ENCODE measurements at regions not wholly inside any gene's neighbourhood (a gene's known extent, or its start where the extent isn't known, plus 50 kb on each side); places are given as distances from the start of the nearest gene placed in this dataset.
"Not testable (repeated sequence)": the region's sequence is repeated elsewhere in the genome, so short reads cannot be mapped to it uniquely, and the experiment has no call there.

- Mint-ChIP-seq H3K27ac (no peak overlapping the region), H3K36me3 (no peaks in the 10 kb centered on the region), H3K4me3 (no peak overlapping the region)
These were observed 283.2 kb downstream of the TAF11L14 start for GRCh38 chr5:17917465-17917864.

GRCh38 chr5:17918373-17919104 lies 284.3 kb downstream of the TAF11L14 start:
- Mint-ChIP-seq H3K27me3 (no peaks in the 10 kb centered on the region), H3K27ac (no peak overlapping the region), H3K4me3 (no peak overlapping the region), H3K36me3 (no peaks in the 10 kb centered on the region), H3K4me1 (no peaks in the 10 kb centered on the region), H3K9me3 (peaks cover 8% of the 10 kb centered on the region)
- no peak for DNase-seq

More at GRCh38 chr5:17917465-17917864, 283.2 kb downstream of the TAF11L14 start:
- no peak for DNase-seq
- Mint-ChIP-seq H3K27me3 (no peaks in the 10 kb centered on the region), H3K4me1 (no peaks in the 10 kb centered on the region), H3K9me3 (peaks cover 8% of the 10 kb centered on the region)

DNA sequence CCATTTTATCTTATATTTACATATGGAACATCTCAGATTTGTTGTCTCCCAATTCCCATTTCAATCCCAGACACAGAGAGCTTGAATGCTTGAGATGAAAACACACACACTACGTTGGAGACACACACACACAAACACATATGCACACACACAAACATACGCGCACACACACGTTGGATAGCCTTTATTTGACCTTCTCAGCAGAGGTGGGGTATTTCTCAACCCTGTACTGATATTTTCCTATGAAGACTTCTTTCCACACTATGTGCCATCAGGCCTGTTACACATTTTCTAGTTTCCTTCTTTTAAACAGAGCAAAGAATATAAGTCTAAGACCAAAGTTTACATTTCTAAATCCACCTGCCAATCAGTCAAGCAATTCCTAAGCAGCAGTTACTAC lies 291.0 kb downstream of the TAF11L14 start:
- Mint-ChIP-seq H3K9me3 (peaks cover under 1% of the 10 kb centered on the region), H3K4me3 (no peak overlapping the region), H3K27ac (no peak overlapping the region), H3K4me1 (no peaks in the 10 kb centered on the region), H3K27me3 (no peaks in the 10 kb centered on the region), H3K36me3 (no peaks in the 10 kb centered on the region)
- DNase-seq, result no peak

DNA sequence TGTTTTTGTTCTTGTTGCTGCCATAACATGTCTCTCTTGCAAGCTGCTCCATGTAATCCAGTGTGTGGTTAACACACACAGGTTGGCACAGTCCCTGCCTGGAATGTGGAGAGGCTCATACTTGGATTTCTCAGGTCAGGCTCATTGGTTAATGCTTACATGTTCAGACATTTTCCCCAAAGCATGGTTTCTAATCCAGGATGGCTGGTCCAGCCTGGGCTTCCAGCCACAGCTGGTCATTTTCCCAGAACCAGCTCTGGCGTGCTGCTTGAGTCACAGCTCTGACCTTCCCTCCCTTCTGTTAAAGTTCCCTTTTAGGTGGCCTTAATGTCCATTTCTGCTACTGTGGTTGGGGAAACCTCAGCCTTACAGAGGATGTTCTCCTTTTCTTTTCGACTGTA lies 294.3 kb downstream of the TAF11L14 start:
- Mint-ChIP-seq H3K9me3 (peaks cover 12% of the 10 kb centered on the region), H3K36me3 (no peaks in the 10 kb centered on the region), H3K4me1 (no peaks in the 10 kb centered on the region), H3K27me3 (no peaks in the 10 kb centered on the region), H3K4me3 (no peak overlapping the region), H3K27ac (no peak overlapping the region)
- no peak for DNase-seq

DNA sequence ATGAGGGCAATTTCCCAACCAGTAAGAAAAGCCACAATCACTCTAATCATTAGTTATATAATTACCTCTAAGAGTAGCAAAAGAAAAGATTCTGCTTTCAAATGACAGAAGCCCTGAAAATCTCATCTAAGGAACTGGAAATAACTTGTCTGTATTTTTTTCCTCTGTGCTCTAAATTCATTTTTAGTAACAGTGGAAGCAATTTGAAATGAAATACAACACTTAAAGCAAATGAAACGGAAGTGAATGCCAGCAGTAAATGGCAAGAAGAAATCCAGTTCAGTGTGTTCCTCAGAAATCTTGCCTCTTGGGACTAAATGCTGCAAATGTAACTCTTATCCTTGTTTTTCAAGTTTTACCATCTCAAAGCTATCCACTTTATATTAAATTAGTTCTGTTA lies 294.9 kb downstream of the TAF11L14 start:
- Mint-ChIP-seq H3K36me3 (no peaks in the 10 kb centered on the region), H3K4me3 (no peak overlapping the region), H3K4me1 (no peaks in the 10 kb centered on the region), H3K27me3 (no peaks in the 10 kb centered on the region), H3K9me3 (peaks cover 17% of the 10 kb centered on the region), H3K27ac (no peak overlapping the region)
- DNase-seq, result no peak

DNA sequence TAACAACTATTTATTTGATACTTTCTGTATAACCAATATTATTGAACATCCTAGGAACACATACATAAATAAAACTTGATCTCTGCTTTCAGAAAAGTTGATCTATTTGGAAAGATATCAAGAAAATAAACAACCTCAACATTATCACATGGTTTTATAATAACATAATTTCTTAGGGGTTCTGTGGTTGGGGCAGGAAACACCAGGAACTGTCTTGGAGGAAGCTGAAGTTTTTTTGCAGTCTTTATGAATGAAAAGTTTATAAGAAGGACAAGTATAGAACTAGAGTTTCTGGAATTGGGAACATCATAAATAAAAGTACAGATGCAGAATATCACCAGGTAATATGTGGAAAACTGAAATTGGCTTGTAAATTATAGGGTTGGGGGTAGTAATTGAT lies 296.1 kb downstream of the TAF11L14 start:
- H3K4me3 Mint-ChIP-seq, result no peak overlapping the region
- no peaks in the 10 kb centered on the region for H3K4me1 Mint-ChIP-seq
- no peak for DNase-seq
- no peak overlapping the region for H3K27ac Mint-ChIP-seq
- no peaks in the 10 kb centered on the region for H3K27me3 Mint-ChIP-seq
- H3K9me3 Mint-ChIP-seq, result peaks cover 23% of the 10 kb centered on the region
- H3K36me3 Mint-ChIP-seq, result no peaks in the 10 kb centered on the region

GRCh38 chr5:17944046-17944445 lies 309.8 kb downstream of the TAF11L14 start:
- no peaks in the 10 kb centered on the region for H3K27me3 Mint-ChIP-seq
- no peak overlapping the region for H3K4me3 Mint-ChIP-seq

GRCh38 chr5:17947029-17947428 lies 312.8 kb downstream of the TAF11L14 start:
- no peaks in the 10 kb centered on the region for H3K4me1 Mint-ChIP-seq
- no peaks in the 10 kb centered on the region for H3K36me3 Mint-ChIP-seq
- no peak for DNase-seq
- no peak overlapping the region for H3K27ac Mint-ChIP-seq
- no peak overlapping the region for H3K4me3 Mint-ChIP-seq
- peaks cover 4% of the 10 kb centered on the region for H3K27me3 Mint-ChIP-seq
- peaks cover 16% of the 10 kb centered on the region for H3K9me3 Mint-ChIP-seq

More at GRCh38 chr5:17944046-17944445, 309.8 kb downstream of the TAF11L14 start:
- Mint-ChIP-seq H3K9me3 (peaks cover 4% of the 10 kb centered on the region), H3K27ac (no peak overlapping the region), H3K4me1 (no peaks in the 10 kb centered on the region), H3K36me3 (no peaks in the 10 kb centered on the region)
- no peak for DNase-seq

GRCh38 chr5:17951392-17952169 lies 317.3 kb downstream of the TAF11L14 start:
- no peak overlapping the region for H3K27ac Mint-ChIP-seq
- no peak for DNase-seq
- no peak overlapping the region for H3K4me3 Mint-ChIP-seq

GRCh38 chr5:17952231-17952630 lies 318.0 kb downstream of the TAF11L14 start:
- DNase-seq, result no peak
- Mint-ChIP-seq H3K27ac (no peak overlapping the region), H3K4me3 (no peak overlapping the region), H3K9me3 (peaks cover 18% of the 10 kb centered on the region), H3K4me1 (no peaks in the 10 kb centered on the region), H3K36me3 (no peaks in the 10 kb centered on the region), H3K27me3 (peaks cover 4% of the 10 kb centered on the region)

More at GRCh38 chr5:17951392-17952169, 317.3 kb downstream of the TAF11L14 start:
- H3K4me1 Mint-ChIP-seq, result no peaks in the 10 kb centered on the region
- H3K9me3 Mint-ChIP-seq, result peaks cover 18% of the 10 kb centered on the region
- peaks cover 4% of the 10 kb centered on the region for H3K27me3 Mint-ChIP-seq
- no peaks in the 10 kb centered on the region for H3K36me3 Mint-ChIP-seq

- Mint-ChIP-seq H3K4me3 (no peak overlapping the region), H3K36me3 (no peaks in the 10 kb centered on the region), H3K27ac (no peak overlapping the region), H3K4me1 (no peaks in the 10 kb centered on the region), H3K27me3 (no peaks in the 10 kb centered on the region), H3K9me3 (peaks cover 10% of the 10 kb centered on the region)
- DNase-seq, result no peak
These were observed 329.8 kb downstream of the TAF11L14 start for GRCh38 chr5:17964067-17964466.

GRCh38 chr5:17966640-17967402 lies 332.6 kb downstream of the TAF11L14 start:
- Mint-ChIP-seq H3K9me3 (peaks cover 15% of the 10 kb centered on the region), H3K4me3 (no peak overlapping the region), H3K36me3 (no peaks in the 10 kb centered on the region), H3K4me1 (no peaks in the 10 kb centered on the region), H3K27me3 (no peaks in the 10 kb centered on the region), H3K27ac (no peak overlapping the region)
- DNase-seq, result no peak

- Mint-ChIP-seq H3K27me3 (no peaks in the 10 kb centered on the region), H3K27ac (no peak overlapping the region), H3K4me3 (no peak overlapping the region), H3K4me1 (no peaks in the 10 kb centered on the region), H3K36me3 (no peaks in the 10 kb centered on the region), H3K9me3 (peaks cover 2% of the 10 kb centered on the region)
- no peak for DNase-seq
These were observed 342.1 kb downstream of the TAF11L14 start for GRCh38 chr5:17976404-17976803.

DNA sequence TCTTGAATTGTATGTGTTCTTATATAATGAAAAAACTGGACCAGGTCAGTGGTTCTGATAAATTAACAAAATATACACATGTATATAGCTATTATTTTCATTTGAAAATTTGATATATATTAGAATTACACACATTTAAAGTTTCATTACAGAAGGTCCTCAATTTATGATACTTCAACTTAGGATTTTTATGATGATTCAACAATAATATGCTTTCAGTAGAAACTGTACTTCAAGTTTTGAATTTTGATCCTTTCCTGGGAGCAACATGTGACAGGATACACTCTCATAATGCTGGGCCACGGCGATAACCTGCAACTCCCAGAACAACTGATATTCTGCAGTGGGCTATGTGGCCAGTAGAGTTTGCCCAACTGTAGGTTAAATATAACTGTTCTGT lies 344.7 kb downstream of the TAF11L14 start:
- Mint-ChIP-seq H3K4me3 (no peak overlapping the region), H3K4me1 (no peaks in the 10 kb centered on the region), H3K27ac (no peak overlapping the region), H3K27me3 (no peaks in the 10 kb centered on the region), H3K9me3 (peaks cover 1% of the 10 kb centered on the region), H3K36me3 (no peaks in the 10 kb centered on the region)
- DNase-seq, result no peak

DNA sequence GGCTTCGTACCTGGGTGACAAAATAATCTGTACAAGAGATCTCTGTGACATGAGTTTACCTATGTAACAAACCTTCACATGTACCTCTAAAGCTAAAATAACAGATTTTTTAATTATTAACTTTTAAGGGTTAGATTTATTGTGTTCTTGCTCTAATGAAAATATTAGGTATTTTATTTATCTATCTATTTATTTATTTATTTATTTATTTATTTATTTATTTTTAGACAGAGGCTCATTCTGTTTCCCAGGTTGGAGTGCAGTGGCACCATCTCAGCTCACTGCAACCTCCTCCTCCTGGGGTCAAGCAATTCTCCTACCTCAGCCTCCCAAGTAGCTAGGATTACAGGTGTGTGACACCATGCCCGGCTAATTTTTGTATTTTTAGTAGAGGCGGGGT lies 348.4 kb downstream of the TAF11L14 start:
- not testable (repeated sequence) for H3K27ac Mint-ChIP-seq, H3K4me3 Mint-ChIP-seq, H3K4me1 Mint-ChIP-seq, H3K27me3 Mint-ChIP-seq, H3K36me3 Mint-ChIP-seq, H3K9me3 Mint-ChIP-seq, DNase-seq

Measured in activated naive CD8-positive, alpha-beta T cell treated with anti-CD3 and anti-CD28 coated beads for 36 hours (primary cell).